ENCODE measurements at regions not wholly inside any gene's neighbourhood (a gene's known extent, or its start where the extent isn't known, plus 50 kb on each side); places are given as distances from the start of the nearest gene placed in this dataset.

- H3K9me2 ChIP-seq (ENCODE audit: insufficient read depth), result 0 out of 2 replicates have a peak, but pooled peaks cover 13% of the 10 kb centered on the region
- H3K4me1 ChIP-seq (ENCODE audit: insufficient read depth), result no peaks in the 10 kb centered on the region
- no peaks in the 10 kb centered on the region for H3K9me3 Mint-ChIP-seq
- H3K4me2 ChIP-seq, result no peak overlapping the region
- no peak for ATAC-seq
- no peak overlapping the region for H3K27ac Mint-ChIP-seq
- no peaks in the 10 kb centered on the region for H3K27me3 ChIP-seq (ENCODE audit: insufficient read depth)
- H3K36me3 Mint-ChIP-seq (ENCODE audit: low read depth), result no peaks in the 10 kb centered on the region
- H3K79me2 ChIP-seq (replicated peaks; ENCODE audit: insufficient read depth), result no peaks in the 10 kb centered on the region
- H3K27me3 Mint-ChIP-seq (ENCODE audit: insufficient read depth, low read depth, poor library complexity), result no peaks in the 10 kb centered on the region
- no peak overlapping the region for H2AFZ ChIP-seq
- no peaks in the 10 kb centered on the region for H3K36me3 ChIP-seq (ENCODE audit: insufficient read depth)
- TF ChIP-seq NANOG (IDR thresholded peaks at IDR 0.05; ENCODE audit: borderline replicate concordance), result no peak
- TF ChIP-seq EZH2 (IDR thresholded peaks at IDR 0.05; ENCODE audit: low read depth, unreplicated experiment), result no peak
- TF ChIP-seq CREB1 (CRISPR knock-in tag; IDR thresholded peaks at IDR 0.05; ENCODE audit: low read depth), result no peak
- no peak for TF ChIP-seq EZH2phosphoT487 (IDR thresholded peaks at IDR 0.05; ENCODE audit: unreplicated experiment)
- TF ChIP-seq ZNF462 (CRISPR knock-in tag; IDR thresholded peaks at IDR 0.05), result no peak
- no peak for TF ChIP-seq JUNB (IDR thresholded peaks at IDR 0.05; ENCODE audit: unreplicated experiment)
- H3K4me1 Mint-ChIP-seq, result peaks cover 8% of the 10 kb centered on the region
- H4K20me1 ChIP-seq (replicated peaks; ENCODE audit: insufficient read depth), result no peaks in the 10 kb centered on the region
- DNase-seq (ENCODE audit: low spot score), result no peak
- H3K27ac ChIP-seq (ENCODE audit: low read depth), result no peak overlapping the region
- no peak overlapping the region for H3K4me3 ChIP-seq
- no peaks in the 10 kb centered on the region for H3F3A ChIP-seq (replicated peaks; ENCODE audit: low read depth)
- H3K4me3 Mint-ChIP-seq, result no peak overlapping the region
These were observed 390.5 kb downstream of the TMEM135 start for GRCh38 chr11:87428266-87428665.

DNA sequence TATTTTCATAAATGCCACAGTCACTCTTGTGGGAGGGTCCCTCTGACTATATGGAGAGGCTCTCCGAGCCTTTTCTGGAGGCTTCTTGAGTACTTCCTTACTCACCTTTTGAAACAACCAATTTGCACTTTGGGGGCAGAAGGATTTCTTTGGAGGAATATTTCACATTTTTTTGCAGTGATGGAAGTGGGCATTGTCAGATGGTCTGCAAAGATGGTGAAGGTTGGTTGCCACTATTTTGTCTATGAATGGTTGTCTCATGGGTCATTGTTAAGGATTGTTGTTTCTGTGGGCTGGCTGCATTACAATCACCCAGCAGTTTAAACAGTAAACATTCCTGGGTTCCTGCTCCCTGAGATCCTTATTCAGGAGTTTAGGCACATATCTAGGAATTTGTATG is 388.2 kb downstream of the TMEM135 start:
- H3K4me1 Mint-ChIP-seq, result peaks cover 11% of the 10 kb centered on the region
- Histone ChIP-seq H3K27me3 (ENCODE audit: insufficient read depth) (no peaks in the 10 kb centered on the region), H3K9me2 (ENCODE audit: insufficient read depth) (0 out of 2 replicates have a peak, but pooled peaks cover 4% of the 10 kb centered on the region), H3K4me3 (no peak overlapping the region), H3K4me1 (ENCODE audit: insufficient read depth) (no peaks in the 10 kb centered on the region), H3K79me2 (replicated peaks; ENCODE audit: insufficient read depth) (no peaks in the 10 kb centered on the region), H4K20me1 (replicated peaks; ENCODE audit: insufficient read depth) (no peaks in the 10 kb centered on the region), H3K36me3 (ENCODE audit: insufficient read depth) (no peaks in the 10 kb centered on the region), H3F3A (replicated peaks; ENCODE audit: low read depth) (no peaks in the 10 kb centered on the region), H3K27ac (ENCODE audit: low read depth) (no peak overlapping the region), H3K4me2 (no peak overlapping the region), H2AFZ (no peak overlapping the region)
- no peaks in the 10 kb centered on the region for H3K27me3 Mint-ChIP-seq (ENCODE audit: insufficient read depth, low read depth, poor library complexity)
- TF ChIP-seq EZH2phosphoT487 (IDR thresholded peaks at IDR 0.05; ENCODE audit: unreplicated experiment) (no peak), ZNF462 (CRISPR knock-in tag; IDR thresholded peaks at IDR 0.05) (no peak)
- no peaks in the 10 kb centered on the region for H3K9me3 Mint-ChIP-seq
- no peak overlapping the region for H3K4me3 Mint-ChIP-seq
- peak; percentile 5 for DNase-seq (ENCODE audit: low spot score)
- ATAC-seq, result no peak
- no peak overlapping the region for H3K27ac Mint-ChIP-seq
- no peaks in the 10 kb centered on the region for H3K36me3 Mint-ChIP-seq (ENCODE audit: low read depth)

All from GM23338 (cell line).